ENCODE measurements at regions not wholly inside any gene's neighbourhood (a gene's known extent, or its start where the extent isn't known, plus 50 kb on each side); places are given as distances from the start of the nearest gene placed in this dataset.
"Not testable (repeated sequence)": the region's sequence is repeated elsewhere in the genome, so short reads cannot be mapped to it uniquely, and the experiment has no call there.

DNA sequence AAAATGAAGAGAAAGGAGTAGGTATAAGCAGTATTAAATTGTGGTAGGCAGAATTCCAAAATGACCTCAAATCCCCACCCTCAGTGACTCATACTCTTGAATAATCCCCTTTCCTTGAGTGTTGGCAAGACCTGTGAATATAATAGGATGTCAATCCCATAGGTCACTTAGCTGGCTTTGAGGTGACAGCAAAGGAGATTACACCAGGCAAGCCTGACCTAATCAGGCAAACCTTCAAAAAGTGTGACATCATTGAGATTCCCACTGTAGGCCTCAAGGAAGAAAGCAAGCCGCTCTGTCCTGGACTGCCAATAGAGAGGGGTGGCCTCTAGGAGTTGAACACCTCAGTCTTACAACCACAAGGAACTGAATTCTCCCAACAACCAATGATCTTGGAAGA lies 535.2 kb downstream of the RBFOX1 start:
- DNase-seq (ENCODE audit: low spot score), result no peak
- TF ChIP-seq CTCF (IDR thresholded peaks at IDR 0.05), result no peak
- Histone ChIP-seq H3K36me3 (no peaks in the 10 kb centered on the region), H3K4me1 (no peaks in the 10 kb centered on the region), H3K27me3 (no peaks in the 10 kb centered on the region), H3K27ac (no peak overlapping the region), H3K9me3 (peaks cover 0 to 2% of the 10 kb centered on the region in 2 donors), H3K4me3 (no peak overlapping the region)

DNA sequence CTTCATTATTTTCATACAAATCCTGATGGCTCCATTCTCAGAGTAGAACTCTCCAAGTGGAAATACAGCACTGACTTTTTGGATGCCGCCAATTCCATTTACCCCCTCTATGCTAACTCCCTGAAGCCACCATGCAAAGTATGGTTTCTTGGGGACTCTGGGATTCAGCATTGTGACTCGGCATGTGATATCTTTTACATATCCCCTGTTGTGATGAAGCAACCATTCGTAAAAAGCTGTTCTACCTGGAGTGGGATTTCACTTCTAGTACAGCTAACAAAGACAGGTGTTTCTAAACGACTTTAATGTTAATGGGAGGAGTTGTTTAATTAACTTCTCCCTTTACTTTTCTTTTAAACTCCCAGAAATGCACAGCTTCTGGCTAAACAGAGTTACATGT lies 533.5 kb downstream of the RBFOX1 start:
- no peak overlapping the region for H3K4me3 ChIP-seq
- H3K4me1 ChIP-seq, result no peaks in the 10 kb centered on the region
- H3K36me3 ChIP-seq, result no peaks in the 10 kb centered on the region
- H3K27ac ChIP-seq, result no peak overlapping the region
- no peaks in the 10 kb centered on the region for H3K9me3 ChIP-seq
- no peak for TF ChIP-seq CTCF (IDR thresholded peaks at IDR 0.05)
- DNase-seq (ENCODE audit: low spot score), result no peak
- H3K27me3 ChIP-seq, result no peaks in the 10 kb centered on the region

GRCh38 chr16:7865393-7865792 lies 532.7 kb downstream of the RBFOX1 start:
- not testable (repeated sequence) for H3K9me3 ChIP-seq; DNase-seq (ENCODE audit: low spot score); H3K4me3 ChIP-seq; H3K36me3 ChIP-seq; H3K4me1 ChIP-seq; H3K27me3 ChIP-seq; H3K27ac ChIP-seq

- Histone ChIP-seq H3K27ac (no peak overlapping the region), H3K9me3 (no peaks in the 10 kb centered on the region), H3K4me1 (no peaks in the 10 kb centered on the region), H3K36me3 (no peaks in the 10 kb centered on the region), H3K27me3 (no peaks in the 10 kb centered on the region), H3K4me3 (no peak overlapping the region)
- no peak for DNase-seq (ENCODE audit: low spot score)
- no peak for TF ChIP-seq CTCF (IDR thresholded peaks at IDR 0.05)
Observed at GRCh38 chr16:7861891-7862582, 529.4 kb downstream of the RBFOX1 start.

- Histone ChIP-seq H3K4me1 (no peaks in the 10 kb centered on the region), H3K36me3 (no peaks in the 10 kb centered on the region)
- DNase-seq (ENCODE audit: low spot score), result no peak
Observed at GRCh38 chr16:7853197-7853596, 520.6 kb downstream of the RBFOX1 start.

DNA sequence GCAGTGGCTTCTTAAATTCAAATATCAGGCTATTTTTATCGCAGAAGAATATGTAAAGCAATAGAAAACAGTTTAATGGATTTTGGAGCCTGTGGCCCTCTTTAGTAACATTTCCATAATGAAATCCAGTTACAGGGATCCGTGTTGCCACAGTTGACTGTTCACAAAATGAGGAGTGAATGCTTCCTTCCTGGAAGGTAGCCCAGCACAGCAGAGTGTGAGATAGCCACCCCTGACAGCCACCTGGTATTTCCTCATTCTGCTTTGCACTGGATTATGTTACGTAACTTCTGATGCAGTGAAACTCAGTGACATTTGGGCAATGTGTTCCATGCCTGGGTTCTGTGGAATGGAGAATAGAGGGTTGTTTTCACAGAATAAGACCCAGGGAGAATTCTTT lies 517.2 kb downstream of the RBFOX1 start:
- Histone ChIP-seq H3K27ac (no peak overlapping the region), H3K27me3 (no peaks in the 10 kb centered on the region), H3K4me1 (no peaks in the 10 kb centered on the region), H3K4me3 (no peak overlapping the region), H3K9me3 (no peaks in the 10 kb centered on the region), H3K36me3 (no peaks in the 10 kb centered on the region)
- TF ChIP-seq CTCF (IDR thresholded peaks at IDR 0.05), result no peak
- DNase-seq (ENCODE audit: low spot score), result no peak

More at GRCh38 chr16:7853197-7853596, 520.6 kb downstream of the RBFOX1 start:
- Histone ChIP-seq H3K27me3 (no peaks in the 10 kb centered on the region), H3K4me3 (no peak overlapping the region), H3K9me3 (no peaks in the 10 kb centered on the region), H3K27ac (no peak overlapping the region)
- no peak for TF ChIP-seq CTCF (IDR thresholded peaks at IDR 0.05)
